ENCODE measurements at regions not wholly inside any gene's neighbourhood (a gene's known extent, or its start where the extent isn't known, plus 50 kb on each side); places are given as distances from the start of the nearest gene placed in this dataset.
"Not testable (repeated sequence)": the region's sequence is repeated elsewhere in the genome, so short reads cannot be mapped to it uniquely, and the experiment has no call there.

- DNase-seq: peak in 1 of 5 donors; percentile 26
- WGBS, 4 donors: 47 to 50% (median 49%) methylated on average over 15 of the region's 15 CpGs
- H3K27me3 ChIP-seq: no peaks in the 10 kb centered on the region
- peaks cover 0 to 10% (median 0%) of the 10 kb centered on the region in 12 donors for H3K4me1 ChIP-seq
- H3K36me3 ChIP-seq: no peaks in the 10 kb centered on the region
- peak overlapping the region in 7 of 12 donors; percentile 29 to 83 (median 64) for H3K27ac ChIP-seq
- peak overlapping the region in 1 of 12 donors; percentile 5 for H3K4me3 ChIP-seq
- TF ChIP-seq, protein P1, sequence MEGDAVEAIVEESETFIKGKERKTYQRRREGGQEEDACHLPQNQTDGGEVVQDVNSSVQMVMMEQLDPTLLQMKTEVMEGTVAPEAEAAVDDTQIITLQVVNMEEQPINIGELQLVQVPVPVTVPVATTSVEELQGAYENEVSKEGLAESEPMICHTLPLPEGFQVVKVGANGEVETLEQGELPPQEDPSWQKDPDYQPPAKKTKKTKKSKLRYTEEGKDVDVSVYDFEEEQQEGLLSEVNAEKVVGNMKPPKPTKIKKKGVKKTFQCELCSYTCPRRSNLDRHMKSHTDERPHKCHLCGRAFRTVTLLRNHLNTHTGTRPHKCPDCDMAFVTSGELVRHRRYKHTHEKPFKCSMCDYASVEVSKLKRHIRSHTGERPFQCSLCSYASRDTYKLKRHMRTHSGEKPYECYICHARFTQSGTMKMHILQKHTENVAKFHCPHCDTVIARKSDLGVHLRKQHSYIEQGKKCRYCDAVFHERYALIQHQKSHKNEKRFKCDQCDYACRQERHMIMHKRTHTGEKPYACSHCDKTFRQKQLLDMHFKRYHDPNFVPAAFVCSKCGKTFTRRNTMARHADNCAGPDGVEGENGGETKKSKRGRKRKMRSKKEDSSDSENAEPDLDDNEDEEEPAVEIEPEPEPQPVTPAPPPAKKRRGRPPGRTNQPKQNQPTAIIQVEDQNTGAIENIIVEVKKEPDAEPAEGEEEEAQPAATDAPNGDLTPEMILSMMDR (IDR thresholded peaks at IDR 0.05): no peak
- no peak for TF ChIP-seq POLR2A (IDR thresholded peaks at IDR 0.05)
- H3K9me3 ChIP-seq: no peaks in the 10 kb centered on the region
- peak; percentile 56 to 81 (median 72) for ATAC-seq
- intact Hi-C loops (cut with DNase I): no loop called here
Measured at GRCh38 chr3:151538456-151539393, 77.9 kb upstream of the IGSF10 start.

- 42 to 60% (median 56%) methylated on average over 3 of the region's 3 CpGs for WGBS, 4 donors
- DNase-seq: no peak
- Histone ChIP-seq H3K27ac (peak overlapping the region in 8 of 12 donors; percentile 11 to 83 (median 62)), H3K4me3 (no peak overlapping the region), H3K36me3 (no peaks in the 10 kb centered on the region), H3K27me3 (no peaks in the 10 kb centered on the region), H3K9me3 (peaks cover 0 to 8% (median 0%) of the 10 kb centered on the region in 12 donors), H3K4me1 (peaks cover 0 to 10% (median 0%) of the 10 kb centered on the region in 12 donors)
- intact Hi-C loops (cut with DNase I): no loop called here
- ATAC-seq: peak in 2 of 4 donors; percentile 43 to 45
- TF ChIP-seq POLR2A (IDR thresholded peaks at IDR 0.05): no peak
- TF ChIP-seq, protein P1 (IDR thresholded peaks at IDR 0.05): no peak
Measured at GRCh38 chr3:151537726-151538125, 76.9 kb upstream of the IGSF10 start.

- H3K27ac ChIP-seq: no peak overlapping the region
- intact Hi-C loops (cut with DNase I): no loop called here
- ATAC-seq (no peak), DNase-seq (no peak)
- WGBS, 4 donors: 79 to 91% (median 82%) methylated on average over 2 of the region's 2 CpGs
- H3K27me3 ChIP-seq: no peaks in the 10 kb centered on the region
- H3K4me3 ChIP-seq: no peak overlapping the region
- TF ChIP-seq, protein P1 (IDR thresholded peaks at IDR 0.05): no peak
- no peak for TF ChIP-seq POLR2A (IDR thresholded peaks at IDR 0.05)
- H3K36me3 ChIP-seq: no peaks in the 10 kb centered on the region
- peaks cover 0 to 6% (median 0%) of the 10 kb centered on the region in 12 donors for H3K9me3 ChIP-seq
- H3K4me1 ChIP-seq: no peaks in the 10 kb centered on the region
Measured at GRCh38 chr3:151526757-151527156, 65.9 kb upstream of the IGSF10 start.

DNA sequence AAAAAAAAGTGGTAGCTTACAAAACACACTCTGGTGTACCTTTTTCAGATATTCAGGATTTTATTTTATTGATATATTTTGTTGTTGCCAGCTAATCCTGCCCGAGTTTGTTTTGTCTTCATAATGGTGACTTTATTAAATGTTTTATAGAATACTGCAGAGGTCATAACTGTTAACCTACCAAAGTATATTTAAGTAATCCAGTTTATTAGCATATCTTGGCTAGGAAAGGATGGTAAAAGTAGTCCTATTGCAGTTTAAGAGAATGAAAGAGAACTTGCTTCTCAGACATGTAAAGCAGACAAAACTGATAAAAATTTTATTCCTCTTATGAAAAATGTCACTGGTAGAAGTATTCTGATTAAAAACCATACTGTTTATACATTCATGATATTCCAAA, 59.2 kb upstream of the IGSF10 start:
- no peaks in the 10 kb centered on the region for H3K27me3 ChIP-seq
- H3K9me3 ChIP-seq: peaks cover 0 to 15% (median 0%) of the 10 kb centered on the region in 12 donors
- TF ChIP-seq, protein P1 (IDR thresholded peaks at IDR 0.05): no peak
- no peak for TF ChIP-seq POLR2A (IDR thresholded peaks at IDR 0.05)
- intact Hi-C loops (cut with DNase I): no loop called here
- no peaks in the 10 kb centered on the region for H3K4me1 ChIP-seq
- H3K36me3 ChIP-seq: no peaks in the 10 kb centered on the region
- no peak for DNase-seq
- ATAC-seq: no peak
- no peak overlapping the region for H3K4me3 ChIP-seq
- H3K27ac ChIP-seq: no peak overlapping the region
- 63 to 78% (median 68%) methylated on average over 1 of the region's 1 CpG for WGBS, 4 donors

DNA sequence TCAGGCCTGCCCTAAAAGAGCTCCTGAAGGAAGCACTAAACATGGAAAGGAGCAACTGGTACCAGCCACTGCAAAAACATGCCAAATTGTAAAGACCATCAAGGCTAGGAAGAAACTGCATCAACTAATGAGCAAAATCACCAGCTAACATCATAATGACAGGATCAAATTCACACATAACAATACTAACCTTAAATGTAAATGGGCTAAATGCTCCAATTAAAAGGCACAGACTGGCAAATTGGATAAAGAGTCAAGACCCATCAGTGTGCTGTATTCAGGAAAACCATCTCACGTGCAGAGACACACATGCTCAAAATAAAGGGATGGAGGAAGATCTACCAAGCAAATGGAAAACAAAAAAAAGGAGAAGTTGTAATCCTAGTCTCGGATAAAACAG, 50.6 kb upstream of the IGSF10 start:
- H3K36me3 ChIP-seq; H3K4me3 ChIP-seq; H3K4me1 ChIP-seq; H3K9me3 ChIP-seq; H3K27ac ChIP-seq; ATAC-seq; DNase-seq; H3K27me3 ChIP-seq; intact Hi-C loops (cut with DNase I): not testable (repeated sequence)
- WGBS, 4 donors: 79 to 91% (median 86%) methylated on average over 2 of the region's 2 CpGs
